ENCODE measurements at regions not wholly inside any gene's neighbourhood (a gene's known extent, or its start where the extent isn't known, plus 50 kb on each side); places are given as distances from the start of the nearest gene placed in this dataset.

DNA sequence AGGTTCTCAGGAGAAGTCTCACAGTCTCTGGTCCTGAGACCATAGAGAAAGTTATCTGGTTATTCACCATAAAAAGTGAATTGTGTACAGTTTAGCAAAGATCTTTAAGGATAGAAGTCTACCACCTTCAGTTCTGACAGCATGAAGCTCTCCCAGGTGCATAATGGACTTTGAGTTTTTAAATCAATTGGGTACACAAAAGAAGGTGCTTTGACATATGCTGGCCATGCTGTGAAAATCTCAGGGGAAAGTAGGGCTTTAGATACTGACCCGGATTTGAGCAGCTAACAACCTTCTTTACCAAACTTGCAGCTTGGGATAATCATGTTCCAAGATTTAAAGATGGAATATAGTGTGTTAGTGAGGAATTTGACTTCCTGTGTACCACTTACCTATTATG lies 264.2 kb downstream of the ZSWIM6 start:
- WGBS = 91% methylated on average over 1 of the region's 1 CpG
- DNase-seq = no peak
- no peak for ATAC-seq
- no peaks in the 10 kb centered on the region for H3K27me3 ChIP-seq (ENCODE audit: control insufficient read depth, insufficient read depth)
- no peak overlapping the region for H3K4me3 ChIP-seq (ENCODE audit: low read length)
- intact Hi-C loops (cut with DNase I) = no loop called here
- H3K4me1 ChIP-seq (ENCODE audit: control insufficient read depth, insufficient read depth, low read length) = no peaks in the 10 kb centered on the region
- no peaks in the 10 kb centered on the region for H3K9me3 ChIP-seq (ENCODE audit: control insufficient read depth, low read length)
- no peak overlapping the region for H3K27ac ChIP-seq (ENCODE audit: low read length)

DNA sequence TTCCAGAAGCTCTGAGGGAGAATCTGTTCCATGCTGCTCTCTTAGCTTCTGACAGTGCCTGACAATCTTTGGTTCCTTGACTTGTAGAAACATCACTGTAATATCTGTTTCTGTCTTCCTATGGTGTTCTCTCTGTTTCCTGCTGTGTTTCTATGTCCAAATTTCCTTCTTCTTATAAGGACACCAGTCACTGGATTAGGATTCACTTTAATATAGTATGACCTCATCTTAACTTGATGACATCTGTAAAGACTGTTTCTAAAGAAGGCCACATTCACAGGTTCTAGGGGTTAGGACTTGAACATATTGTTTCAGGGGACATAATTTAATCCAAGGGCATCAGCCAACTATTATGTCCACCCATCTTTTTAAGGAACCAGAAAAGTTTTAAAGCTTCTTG lies 265.6 kb downstream of the ZSWIM6 start:
- no peak for DNase-seq

DNA sequence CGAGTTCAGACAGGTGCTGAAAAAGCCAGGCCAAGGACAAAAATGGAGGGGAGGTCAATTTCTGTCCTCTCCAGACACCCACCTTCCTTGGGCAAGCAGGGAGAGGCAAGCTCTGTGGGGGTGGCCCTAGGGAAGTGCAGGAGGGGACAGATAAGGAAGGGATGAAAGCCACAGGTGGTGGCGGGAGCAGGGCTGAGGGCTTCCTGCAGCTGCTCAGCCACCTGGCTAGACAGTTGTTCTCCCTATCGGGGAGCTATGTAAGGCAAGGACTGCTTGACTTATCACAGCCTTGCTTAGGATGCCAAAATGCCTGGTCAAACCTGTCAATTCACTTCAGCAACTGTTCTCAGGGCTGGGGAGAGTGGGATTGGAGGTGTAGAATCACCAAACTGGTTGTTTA lies 266.1 kb downstream of the ZSWIM6 start:
- DNase-seq (no peak), ATAC-seq (no peak)
- Histone ChIP-seq H3K27ac (ENCODE audit: low read length) (no peak overlapping the region), H3K9me3 (ENCODE audit: control insufficient read depth, low read length) (no peaks in the 10 kb centered on the region), H3K4me1 (ENCODE audit: control insufficient read depth, insufficient read depth, low read length) (no peaks in the 10 kb centered on the region), H3K4me3 (ENCODE audit: low read length) (no peak overlapping the region), H3K27me3 (ENCODE audit: control insufficient read depth, insufficient read depth) (no peaks in the 10 kb centered on the region)
- intact Hi-C loops (cut with DNase I) = no loop called here
- WGBS = 77% methylated on average over 3 of the region's 3 CpGs

More for the DNA sequence above, 265.6 kb downstream of the ZSWIM6 start:
- H3K27me3 ChIP-seq (ENCODE audit: control insufficient read depth, insufficient read depth) = no peaks in the 10 kb centered on the region
- no peaks in the 10 kb centered on the region for H3K9me3 ChIP-seq (ENCODE audit: control insufficient read depth, low read length)
- no peak overlapping the region for H3K27ac ChIP-seq (ENCODE audit: low read length)
- H3K4me3 ChIP-seq (ENCODE audit: low read length) = no peak overlapping the region
- H3K4me1 ChIP-seq (ENCODE audit: control insufficient read depth, insufficient read depth, low read length) = no peaks in the 10 kb centered on the region
- intact Hi-C loops (cut with DNase I) = no loop called here
- no peak for ATAC-seq

DNA sequence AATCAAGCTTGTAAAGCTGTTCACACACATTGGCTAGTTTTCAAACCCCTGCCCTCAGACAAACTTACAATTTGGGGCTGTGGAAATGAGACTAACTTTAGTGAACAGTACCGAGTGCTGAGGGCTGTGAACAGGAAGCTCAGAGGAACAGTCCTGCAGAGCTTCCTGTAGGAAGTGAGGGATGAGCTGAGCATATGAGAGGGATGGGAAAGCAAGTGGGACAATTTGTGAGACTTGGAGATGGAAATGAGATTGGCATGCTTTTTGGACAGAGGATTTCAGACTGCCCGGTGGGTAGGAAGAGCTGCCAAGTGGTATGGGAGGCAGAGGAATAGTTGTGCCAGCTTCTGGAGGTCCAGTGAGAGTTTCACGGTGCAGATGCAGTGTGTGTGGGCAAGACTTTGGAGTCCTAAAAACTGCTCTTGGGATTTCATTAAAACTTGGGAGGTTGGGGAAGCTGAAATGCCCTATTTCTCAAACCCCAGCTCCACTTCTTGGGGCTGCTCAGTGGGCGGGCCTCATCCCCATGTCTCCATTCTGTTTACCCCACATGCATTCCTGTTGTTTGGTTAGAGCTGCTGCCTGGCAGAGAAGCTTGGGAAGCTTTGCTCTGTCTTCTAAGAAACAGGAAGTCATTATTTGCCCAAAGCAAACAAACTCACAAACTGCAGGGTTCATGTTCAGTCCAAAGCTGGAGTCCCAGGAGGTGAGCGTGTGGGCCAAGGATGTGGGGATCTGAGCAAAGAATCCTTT lies 267.5 kb downstream of the ZSWIM6 start:
- ATAC-seq (peak; percentile 58 to 80), DNase-seq (peak in 2 of 3 donors; percentile 73 to 77)
- no peaks in the 10 kb centered on the region for H3K27me3 ChIP-seq (ENCODE audit: control insufficient read depth, insufficient read depth)
- no peak overlapping the region for H3K4me3 ChIP-seq (ENCODE audit: low read length)
- H3K27ac ChIP-seq (ENCODE audit: low read length) = no peak overlapping the region
- H3K9me3 ChIP-seq (ENCODE audit: control insufficient read depth, low read length) = no peaks in the 10 kb centered on the region
- 41% methylated on average over 5 of the region's 5 CpGs for WGBS
- intact Hi-C loops (cut with DNase I) = no loop called here
- peaks cover 3% of the 10 kb centered on the region for H3K4me1 ChIP-seq (ENCODE audit: control insufficient read depth, insufficient read depth, low read length)

DNA sequence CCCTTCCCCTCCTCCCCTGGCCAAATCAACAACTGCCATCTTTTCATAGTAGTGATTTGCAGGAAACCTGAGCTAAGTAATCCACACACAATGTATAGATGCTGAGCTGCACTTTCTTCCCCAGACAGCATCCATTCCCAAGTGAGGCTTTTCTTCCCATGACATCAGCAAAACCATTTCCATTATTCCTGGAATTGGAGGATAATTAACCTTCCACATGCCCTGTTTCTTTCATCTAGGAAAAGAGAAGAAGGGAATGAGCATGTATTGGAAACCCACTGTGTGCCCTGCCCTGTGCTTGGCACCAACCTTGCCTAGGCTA lies 268.0 kb downstream of the ZSWIM6 start:
- Histone ChIP-seq H3K4me1 (ENCODE audit: control insufficient read depth, insufficient read depth, low read length) (peaks cover 3% of the 10 kb centered on the region), H3K4me3 (ENCODE audit: low read length) (no peak overlapping the region), H3K27me3 (ENCODE audit: control insufficient read depth, insufficient read depth) (no peaks in the 10 kb centered on the region), H3K9me3 (ENCODE audit: control insufficient read depth, low read length) (no peaks in the 10 kb centered on the region), H3K27ac (ENCODE audit: low read length) (no peak overlapping the region)
- DNase-seq (no peak), ATAC-seq (no peak)
- intact Hi-C loops (cut with DNase I) = no loop called here

DNA sequence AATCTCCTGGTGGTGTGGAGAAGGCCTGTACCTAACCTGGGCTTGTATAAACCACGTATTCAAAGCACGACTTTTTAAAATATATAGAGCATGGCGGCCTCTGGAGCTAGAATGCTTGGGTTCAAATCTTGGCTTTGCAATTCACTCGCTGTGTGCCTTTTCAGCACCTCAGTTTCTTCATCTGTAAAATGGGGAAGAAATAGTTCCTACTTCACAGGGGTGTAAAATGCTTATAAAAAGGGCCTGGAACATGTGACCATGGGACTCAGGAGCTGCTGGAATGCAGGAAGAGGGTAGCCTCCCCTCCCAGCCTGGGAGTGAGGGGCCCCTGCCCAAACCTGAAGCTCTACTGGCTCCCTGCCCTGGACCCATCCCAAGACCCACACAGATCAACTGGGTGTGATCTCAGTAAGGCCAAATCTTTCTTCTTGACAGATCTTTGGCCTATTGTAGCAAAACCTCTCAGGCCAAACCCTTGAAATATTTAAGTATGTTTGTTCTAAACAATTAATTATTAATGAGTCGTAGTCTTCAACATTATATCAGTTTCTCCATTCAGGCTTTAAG lies 269.0 kb downstream of the ZSWIM6 start:
- Histone ChIP-seq H3K9me3 (ENCODE audit: control insufficient read depth, low read length) (no peaks in the 10 kb centered on the region), H3K4me3 (ENCODE audit: low read length) (no peak overlapping the region), H3K27me3 (ENCODE audit: control insufficient read depth, insufficient read depth) (no peaks in the 10 kb centered on the region), H3K27ac (ENCODE audit: low read length) (no peak overlapping the region), H3K4me1 (ENCODE audit: control insufficient read depth, insufficient read depth, low read length) (peaks cover 3% of the 10 kb centered on the region)
- intact Hi-C loops (cut with DNase I) = no loop called here
- WGBS = 92% methylated on average over 5 of the region's 5 CpGs
- DNase-seq = no peak
- ATAC-seq = peak in 1 of 2 donors; percentile 55

DNA sequence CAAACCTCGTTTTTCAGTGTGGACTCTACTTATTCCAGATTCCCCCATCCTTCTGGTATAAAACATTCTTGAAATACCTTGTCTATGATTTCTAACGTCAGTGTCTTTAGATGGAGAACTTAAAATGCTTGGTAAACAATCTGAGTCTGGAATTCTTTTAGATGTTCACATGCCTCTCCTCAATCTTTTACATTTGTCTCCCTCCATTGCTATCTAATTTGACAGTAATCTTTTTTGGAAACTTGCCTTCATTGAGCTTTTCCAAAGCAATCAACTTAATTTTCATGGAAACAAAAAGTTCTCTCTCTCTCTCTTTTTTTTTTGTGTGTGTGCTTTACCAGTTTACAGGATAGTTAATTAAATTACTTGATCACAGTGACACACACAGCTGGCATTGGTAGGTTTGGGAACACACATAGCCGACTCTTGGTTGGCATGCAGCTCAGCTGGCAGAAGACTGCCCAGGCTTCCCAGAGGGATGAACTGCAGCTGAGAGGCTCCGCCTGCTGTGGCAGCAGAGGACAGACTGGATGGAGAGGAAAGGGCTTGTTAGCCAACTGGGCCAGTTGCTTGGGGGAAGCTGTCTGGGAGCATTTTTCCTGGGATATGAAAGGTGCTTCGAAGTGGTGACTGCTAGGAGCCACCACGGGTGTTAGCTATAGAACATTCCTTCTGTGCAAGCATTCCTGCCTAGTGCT lies 271.3 kb downstream of the ZSWIM6 start:
- intact Hi-C loops (cut with DNase I) = no loop called here
- no peak overlapping the region for H3K27ac ChIP-seq (ENCODE audit: low read length)
- WGBS = 37% methylated on average over 6 of the region's 6 CpGs
- ATAC-seq (peak; percentile 71 to 76), DNase-seq (peak; percentile 38 to 80 (median 78))
- H3K9me3 ChIP-seq (ENCODE audit: control insufficient read depth, low read length) = no peaks in the 10 kb centered on the region
- peaks cover 3% of the 10 kb centered on the region for H3K4me1 ChIP-seq (ENCODE audit: control insufficient read depth, insufficient read depth, low read length)
- no peak overlapping the region for H3K4me3 ChIP-seq (ENCODE audit: low read length)
- H3K27me3 ChIP-seq (ENCODE audit: control insufficient read depth, insufficient read depth) = no peaks in the 10 kb centered on the region

DNA sequence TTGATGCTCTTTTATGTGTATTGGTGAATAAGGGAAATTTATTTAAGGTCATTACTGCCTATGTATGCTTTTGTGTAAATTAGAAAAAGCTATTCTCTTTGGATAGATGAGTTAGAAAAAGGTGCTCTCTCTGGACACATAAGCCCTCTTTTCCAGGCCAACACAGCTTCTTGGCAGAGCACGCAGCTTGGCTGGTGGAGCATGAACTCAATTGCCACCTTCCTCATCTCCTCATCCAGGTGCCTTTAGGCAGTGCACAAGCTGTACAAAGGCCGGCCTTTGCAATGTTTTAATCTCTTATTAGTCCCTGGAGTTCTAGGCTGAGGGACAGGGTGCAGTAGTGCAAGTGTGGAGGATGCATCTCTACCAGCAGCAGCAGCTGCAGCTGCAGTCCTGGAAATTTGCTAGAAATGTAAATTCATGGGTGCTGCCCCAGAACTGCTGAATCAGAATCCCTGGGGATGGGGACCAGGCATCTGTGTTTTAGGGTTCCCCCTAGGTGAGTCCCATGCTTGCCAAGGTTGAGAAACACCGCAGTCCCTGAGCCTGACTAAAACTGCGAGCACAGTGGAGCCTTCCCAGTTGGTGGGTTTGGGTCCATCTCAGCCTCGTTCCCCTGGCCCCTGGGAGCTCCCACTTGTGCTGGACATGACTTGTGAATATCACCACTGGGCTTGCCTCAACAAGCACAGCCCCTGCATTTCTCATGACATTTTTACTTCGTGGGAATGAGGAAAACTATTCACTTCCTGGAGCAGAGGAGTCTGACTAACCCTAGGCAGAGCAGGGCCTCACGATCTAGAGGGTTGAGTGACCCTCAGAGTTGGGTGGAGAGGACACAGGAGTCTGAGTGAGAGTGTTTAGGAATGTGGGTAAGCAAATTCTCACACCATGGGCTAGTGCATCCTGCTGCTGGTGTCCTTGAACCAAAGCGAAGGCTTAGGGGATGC lies 272.3 kb downstream of the ZSWIM6 start:
- H3K4me1 ChIP-seq (ENCODE audit: control insufficient read depth, insufficient read depth, low read length) = peaks cover 3% of the 10 kb centered on the region
- intact Hi-C loops (cut with DNase I) = no loop called here
- ATAC-seq (no peak), DNase-seq (no peak)
- H3K4me3 ChIP-seq (ENCODE audit: low read length) = no peak overlapping the region
- no peaks in the 10 kb centered on the region for H3K9me3 ChIP-seq (ENCODE audit: control insufficient read depth, low read length)
- H3K27ac ChIP-seq (ENCODE audit: low read length) = no peak overlapping the region
- WGBS = 79% methylated on average over 8 of the region's 8 CpGs
- no peaks in the 10 kb centered on the region for H3K27me3 ChIP-seq (ENCODE audit: control insufficient read depth, insufficient read depth)

DNA sequence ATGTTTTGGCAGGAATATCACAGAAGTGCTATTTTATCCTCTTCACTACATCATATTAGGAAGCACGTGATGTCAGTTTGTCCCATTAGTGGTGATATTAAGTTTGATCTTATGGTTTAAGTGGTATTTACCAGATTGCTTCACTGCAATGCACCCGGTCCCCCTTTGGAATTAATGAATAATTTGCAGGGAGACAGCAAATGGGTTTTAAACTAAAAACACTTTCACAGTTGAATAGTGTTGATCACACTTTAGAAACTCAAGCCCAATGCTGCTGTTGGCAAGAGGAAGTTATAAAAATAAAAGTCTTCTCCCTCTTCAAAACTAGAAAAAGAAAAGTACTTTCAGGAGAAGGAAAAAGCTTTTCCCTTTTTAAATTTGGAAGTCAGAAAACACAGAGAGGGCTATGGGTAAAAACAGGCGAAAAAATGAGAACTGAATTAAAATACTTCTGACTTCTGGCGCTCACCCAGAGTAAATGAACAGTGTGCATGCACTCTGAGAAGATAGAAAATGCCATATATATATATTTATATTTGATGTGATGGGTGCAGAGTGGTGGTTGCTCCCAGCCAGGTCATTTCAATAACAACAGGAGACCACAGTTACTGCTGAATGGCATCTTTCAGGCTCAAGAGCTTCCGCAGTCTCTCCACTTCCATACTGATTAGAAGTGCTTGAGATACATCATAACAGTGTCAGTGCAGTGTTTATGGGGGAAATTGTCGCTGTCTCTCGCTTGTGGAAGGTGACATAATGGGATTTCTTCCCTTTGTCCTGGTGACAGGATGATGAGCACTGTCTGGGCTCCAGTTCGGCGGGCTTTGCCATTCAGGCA lies 278.0 kb downstream of the ZSWIM6 start:
- Histone ChIP-seq H3K27ac (ENCODE audit: low read length) (no peak overlapping the region), H3K4me1 (ENCODE audit: control insufficient read depth, insufficient read depth, low read length) (no peaks in the 10 kb centered on the region), H3K27me3 (ENCODE audit: control insufficient read depth, insufficient read depth) (no peaks in the 10 kb centered on the region), H3K4me3 (ENCODE audit: low read length) (no peak overlapping the region), H3K9me3 (ENCODE audit: control insufficient read depth, low read length) (no peaks in the 10 kb centered on the region)
- intact Hi-C loops (cut with DNase I) = no loop called here
- DNase-seq (no peak), ATAC-seq (no peak)
- WGBS = 56% methylated on average over 9 of the region's 9 CpGs

DNA sequence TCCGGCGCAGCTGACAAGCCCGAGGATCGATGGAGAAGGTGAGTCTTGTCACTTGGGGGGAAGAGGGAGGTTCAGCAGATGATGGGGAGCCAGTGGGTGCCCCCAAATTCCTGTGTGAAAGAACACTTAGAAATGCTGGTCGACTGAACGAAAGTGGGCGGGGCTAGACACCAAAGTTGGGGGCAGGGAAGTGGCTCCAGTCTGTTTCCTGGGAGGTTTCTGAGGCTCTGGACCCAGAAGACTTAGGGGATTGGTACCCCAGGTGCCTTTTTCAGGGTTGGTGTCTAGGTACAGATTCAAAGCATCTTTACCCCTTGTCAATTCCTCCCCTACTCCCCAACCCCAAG lies 278.6 kb downstream of the ZSWIM6 start:
- intact Hi-C loops (cut with DNase I) = no loop called here
- WGBS = 46% methylated on average over 7 of the region's 7 CpGs
- ATAC-seq (no peak), DNase-seq (no peak)
- Histone ChIP-seq H3K9me3 (ENCODE audit: control insufficient read depth, low read length) (no peaks in the 10 kb centered on the region), H3K4me1 (ENCODE audit: control insufficient read depth, insufficient read depth, low read length) (no peaks in the 10 kb centered on the region), H3K27ac (ENCODE audit: low read length) (no peak overlapping the region), H3K27me3 (ENCODE audit: control insufficient read depth, insufficient read depth) (no peaks in the 10 kb centered on the region), H3K4me3 (ENCODE audit: low read length) (no peak overlapping the region)

All from right cardiac atrium (tissue), 5 donors.